ENCODE measurements at regions not wholly inside any gene's neighbourhood (a gene's known extent, or its start where the extent isn't known, plus 50 kb on each side); places are given as distances from the start of the nearest gene placed in this dataset.

DNA sequence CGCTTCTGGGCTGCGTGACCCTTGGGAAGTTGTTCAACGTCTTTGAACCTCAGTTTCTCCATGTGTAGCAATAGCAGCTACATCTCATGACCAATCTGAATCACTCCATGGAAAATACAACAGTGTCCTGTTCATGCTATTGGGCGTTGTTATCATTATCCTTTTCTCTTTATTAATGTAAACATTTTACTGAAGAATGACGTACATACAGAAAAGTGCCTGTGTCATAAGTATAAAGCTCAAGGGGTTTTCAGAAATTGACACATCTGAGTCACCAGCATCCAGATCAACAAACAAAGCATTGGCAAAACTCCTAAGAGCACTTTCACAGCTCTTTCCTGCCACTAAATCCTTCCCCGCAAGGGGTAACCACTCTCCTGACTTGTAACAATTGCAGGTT, 438.4 kb downstream of the XYLT1 start:
- TF ChIP-seq, protein P1, sequence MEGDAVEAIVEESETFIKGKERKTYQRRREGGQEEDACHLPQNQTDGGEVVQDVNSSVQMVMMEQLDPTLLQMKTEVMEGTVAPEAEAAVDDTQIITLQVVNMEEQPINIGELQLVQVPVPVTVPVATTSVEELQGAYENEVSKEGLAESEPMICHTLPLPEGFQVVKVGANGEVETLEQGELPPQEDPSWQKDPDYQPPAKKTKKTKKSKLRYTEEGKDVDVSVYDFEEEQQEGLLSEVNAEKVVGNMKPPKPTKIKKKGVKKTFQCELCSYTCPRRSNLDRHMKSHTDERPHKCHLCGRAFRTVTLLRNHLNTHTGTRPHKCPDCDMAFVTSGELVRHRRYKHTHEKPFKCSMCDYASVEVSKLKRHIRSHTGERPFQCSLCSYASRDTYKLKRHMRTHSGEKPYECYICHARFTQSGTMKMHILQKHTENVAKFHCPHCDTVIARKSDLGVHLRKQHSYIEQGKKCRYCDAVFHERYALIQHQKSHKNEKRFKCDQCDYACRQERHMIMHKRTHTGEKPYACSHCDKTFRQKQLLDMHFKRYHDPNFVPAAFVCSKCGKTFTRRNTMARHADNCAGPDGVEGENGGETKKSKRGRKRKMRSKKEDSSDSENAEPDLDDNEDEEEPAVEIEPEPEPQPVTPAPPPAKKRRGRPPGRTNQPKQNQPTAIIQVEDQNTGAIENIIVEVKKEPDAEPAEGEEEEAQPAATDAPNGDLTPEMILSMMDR (IDR thresholded peaks at IDR 0.05 in 8 of 11, conservative IDR thresholded peaks at IDR 0.05 in 3 of 11) = no peak
- TF ChIP-seq POLR2AphosphoS5 (IDR thresholded peaks at IDR 0.05) (no peak), POLR2A (IDR thresholded peaks at IDR 0.05) (no peak)
